ENCODE measurements at regions not wholly inside any gene's neighbourhood (a gene's known extent, or its start where the extent isn't known, plus 50 kb on each side); places are given as distances from the start of the nearest gene placed in this dataset.

DNA sequence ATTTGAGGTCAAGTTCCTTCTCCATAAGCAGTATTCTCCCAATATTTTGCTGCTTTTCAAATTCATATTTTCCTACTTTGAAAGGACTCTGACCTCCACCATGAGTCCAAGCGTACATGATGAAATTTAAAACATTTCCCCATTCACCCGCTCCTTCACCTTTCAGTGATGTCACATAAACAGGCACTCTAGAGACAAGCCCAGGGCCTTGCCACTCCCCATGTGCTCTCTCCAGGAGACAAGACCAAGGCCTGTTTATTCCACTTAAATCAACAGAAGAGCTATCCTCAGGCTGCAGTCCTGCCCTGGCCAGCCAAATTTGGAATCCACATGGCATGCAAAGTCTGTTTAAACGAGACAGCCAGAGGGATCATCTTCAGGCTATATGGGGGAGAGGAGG, 161.5 kb downstream of the ARRDC4 start:
- TF ChIP-seq, protein P1, sequence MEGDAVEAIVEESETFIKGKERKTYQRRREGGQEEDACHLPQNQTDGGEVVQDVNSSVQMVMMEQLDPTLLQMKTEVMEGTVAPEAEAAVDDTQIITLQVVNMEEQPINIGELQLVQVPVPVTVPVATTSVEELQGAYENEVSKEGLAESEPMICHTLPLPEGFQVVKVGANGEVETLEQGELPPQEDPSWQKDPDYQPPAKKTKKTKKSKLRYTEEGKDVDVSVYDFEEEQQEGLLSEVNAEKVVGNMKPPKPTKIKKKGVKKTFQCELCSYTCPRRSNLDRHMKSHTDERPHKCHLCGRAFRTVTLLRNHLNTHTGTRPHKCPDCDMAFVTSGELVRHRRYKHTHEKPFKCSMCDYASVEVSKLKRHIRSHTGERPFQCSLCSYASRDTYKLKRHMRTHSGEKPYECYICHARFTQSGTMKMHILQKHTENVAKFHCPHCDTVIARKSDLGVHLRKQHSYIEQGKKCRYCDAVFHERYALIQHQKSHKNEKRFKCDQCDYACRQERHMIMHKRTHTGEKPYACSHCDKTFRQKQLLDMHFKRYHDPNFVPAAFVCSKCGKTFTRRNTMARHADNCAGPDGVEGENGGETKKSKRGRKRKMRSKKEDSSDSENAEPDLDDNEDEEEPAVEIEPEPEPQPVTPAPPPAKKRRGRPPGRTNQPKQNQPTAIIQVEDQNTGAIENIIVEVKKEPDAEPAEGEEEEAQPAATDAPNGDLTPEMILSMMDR (IDR thresholded peaks at IDR 0.05; ENCODE audit: extremely low read depth in 1 of 2, insufficient read depth in 1 of 2, low read depth in 1 of 2, low read length in 2 of 2) = no peak
- no peak for TF ChIP-seq POLR2AphosphoS5 (IDR thresholded peaks at IDR 0.05; ENCODE audit: insufficient read depth, low read depth, low read length)
- no peak for TF ChIP-seq FOS (IDR thresholded peaks at IDR 0.05; ENCODE audit: borderline replicate concordance, insufficient read depth, low read length)
- TF ChIP-seq POLR2A (IDR thresholded peaks at IDR 0.05; ENCODE audit: low read depth, low read length) = no peak
